ENCODE measurements at regions not wholly inside any gene's neighbourhood (a gene's known extent, or its start where the extent isn't known, plus 50 kb on each side); places are given as distances from the start of the nearest gene placed in this dataset.

- no peak for TF ChIP-seq CTCF (conservative IDR thresholded peaks at IDR 0.05; ENCODE audit: low read depth, low read length)
- TF ChIP-seq EZH2 (IDR thresholded peaks at IDR 0.05; ENCODE audit: borderline replicate concordance, low read depth, low read length, poor library complexity, severe bottlenecking), result no peak
These were observed 197.2 kb upstream of the RGMB start for GRCh38 chr5:98576275-98576674.
